Prostate gland (tissue), 1 donor: ENCODE measurements at regions not wholly inside any gene's neighbourhood (a gene's known extent, or its start where the extent isn't known, plus 50 kb on each side); places are given as distances from the start of the nearest gene placed in this dataset.

ENCODE experiments used
- POLR2A ChIP-seq: fragments of 450-650 bp; IDR thresholded peaks from one replicate; pipeline ENCODE4 v1.6.1; 2016; ENCODE audit warnings: antibody characterized with exemption, mild to moderate bottlenecking
- POLR2AphosphoS5 ChIP-seq: sonication (generic); formaldehyde crosslinking; IDR thresholded peaks from one replicate; pipeline ENCODE4 v1.6.1; 2017; ENCODE audit warnings: antibody characterized with exemption

DNA sequence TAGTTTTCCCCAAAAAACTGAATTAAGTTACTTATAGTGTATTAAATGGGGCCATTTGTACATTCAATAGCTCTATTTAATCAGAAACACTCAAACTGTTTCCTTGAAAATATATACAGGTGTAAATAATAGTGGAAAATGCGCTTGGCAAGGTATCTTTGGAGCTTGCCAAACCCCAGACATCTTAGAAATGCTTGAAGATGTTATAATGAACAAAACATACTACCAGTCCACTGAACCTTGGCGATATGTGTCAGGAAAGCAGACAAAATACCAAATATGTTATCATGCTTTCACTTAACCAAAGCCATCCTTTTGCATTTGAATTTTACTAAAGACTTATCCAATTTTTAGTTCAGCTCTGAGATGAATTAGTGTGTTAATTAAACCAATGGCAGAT lies 352.7 kb upstream of the SEMA3A start:
- no peak for TF ChIP-seq POLR2A
- TF ChIP-seq POLR2AphosphoS5 = no peak
